SW480 (cell line): ENCODE measurements at regions not wholly inside any gene's neighbourhood (a gene's known extent, or its start where the extent isn't known, plus 50 kb on each side); places are given as distances from the start of the nearest gene placed in this dataset.

Experiments
- DNase-seq: peaks from one replicate; pipeline ENCODE4 v3.0.0-alpha.2; 2016; ENCODE audit warnings: low spot score

GRCh38 chr2:67709835-67710234 lies 312.7 kb downstream of the ETAA1 start:
- DNase-seq = no peak

- no peak for DNase-seq
Measured at GRCh38 chr2:67712484-67712883, 315.4 kb downstream of the ETAA1 start.

DNA sequence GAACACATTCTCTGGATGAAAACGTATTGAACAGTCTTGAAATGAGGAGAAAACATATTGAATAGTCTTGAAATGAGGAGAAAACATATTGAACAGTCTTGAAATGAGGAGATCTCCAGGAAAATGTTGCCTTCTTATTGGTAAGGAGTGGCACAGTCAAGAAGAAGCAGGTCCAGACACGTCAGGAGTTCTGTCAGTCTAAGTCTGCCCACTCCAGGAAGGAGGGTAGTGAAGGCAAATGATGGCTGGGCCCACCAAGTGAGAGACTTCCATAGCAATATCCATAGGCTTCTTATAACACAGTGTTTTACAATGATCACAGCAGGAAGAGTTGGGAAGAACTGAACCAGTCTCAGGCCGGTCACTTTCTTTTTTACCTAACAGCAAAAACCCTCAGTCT lies 316.2 kb downstream of the ETAA1 start:
- no peak for DNase-seq

DNA sequence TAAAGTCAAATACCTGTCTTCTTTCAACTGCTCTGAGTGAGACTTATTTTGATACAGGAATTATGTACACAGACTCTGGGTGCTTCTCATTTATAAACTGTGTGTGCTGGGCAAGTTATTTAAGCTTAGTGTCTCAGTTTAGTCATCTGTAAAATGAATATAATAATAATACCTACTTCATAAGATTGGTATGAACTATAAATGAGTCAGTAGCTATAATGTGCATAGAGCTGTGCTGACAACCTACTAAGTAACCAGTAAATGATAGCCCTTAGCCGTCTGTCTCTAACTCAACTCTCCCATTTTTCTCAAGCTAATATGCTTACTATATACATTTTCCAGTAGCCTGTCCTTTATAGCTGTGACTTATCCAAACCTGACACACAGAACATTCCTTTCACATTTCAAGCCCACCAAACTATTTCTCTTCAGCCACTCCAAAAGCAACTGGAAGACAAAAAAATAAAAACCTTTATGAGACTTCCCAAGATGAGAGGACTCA lies 319.8 kb downstream of the ETAA1 start:
- DNase-seq = no peak

DNA sequence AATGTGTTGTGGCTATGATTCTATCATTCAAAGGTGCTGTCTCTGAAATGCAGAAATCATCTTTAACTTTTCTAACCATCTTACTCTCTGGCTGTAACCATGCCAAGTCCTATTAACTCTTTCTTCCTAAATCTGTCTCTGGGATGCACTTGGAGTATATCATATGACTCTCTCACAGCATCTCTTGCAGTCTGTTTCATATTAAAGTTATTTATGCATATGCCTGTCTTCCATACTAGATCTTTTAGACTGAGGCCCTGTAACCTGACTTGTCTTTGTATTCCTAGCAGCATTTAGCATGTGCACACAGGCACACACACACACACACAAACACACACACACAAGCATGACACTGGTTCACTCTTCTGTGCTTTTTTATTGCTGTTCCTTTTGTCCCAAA lies 320.6 kb downstream of the ETAA1 start:
- DNase-seq = no peak

DNA sequence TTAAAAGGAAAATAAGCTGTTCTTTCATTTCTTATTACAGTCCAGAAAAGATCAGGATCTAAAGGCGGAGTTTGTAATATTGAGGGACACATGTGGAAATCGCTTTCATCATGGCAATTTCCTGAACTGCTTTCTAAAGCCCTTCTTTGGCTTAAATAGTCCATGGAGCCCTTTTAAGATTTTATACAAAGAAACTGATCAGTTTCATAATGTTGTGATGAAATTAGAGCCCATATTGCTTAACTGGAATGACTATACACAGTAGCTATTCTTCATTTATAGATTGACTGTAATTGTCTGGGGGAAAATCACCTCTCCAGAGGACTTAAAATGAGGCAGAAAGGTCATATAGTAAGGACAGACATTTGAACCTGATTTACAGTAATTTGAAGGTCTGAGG lies 322.2 kb downstream of the ETAA1 start:
- no peak for DNase-seq

DNA sequence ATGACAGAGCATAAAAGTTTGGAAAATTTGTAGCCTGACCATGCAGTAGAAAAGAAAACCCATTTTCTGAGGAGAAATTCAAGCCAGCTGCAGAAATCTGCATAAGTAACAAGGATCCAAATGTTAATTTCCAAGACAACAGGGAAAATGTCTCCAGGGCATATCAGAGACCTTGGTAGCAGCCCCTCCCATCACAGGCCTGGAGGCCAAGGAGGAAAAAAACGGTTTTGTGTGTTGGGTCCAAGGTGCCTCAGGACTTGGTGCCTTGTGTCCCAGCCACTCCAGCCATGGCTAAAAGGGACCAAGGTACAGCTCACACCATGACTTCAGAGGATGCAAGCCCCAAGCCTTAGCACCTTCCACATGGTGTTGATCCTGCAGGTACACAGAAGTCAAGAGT lies 324.4 kb downstream of the ETAA1 start:
- DNase-seq = no peak

- no peak for DNase-seq
Measured at GRCh38 chr2:67724261-67724660, 327.1 kb downstream of the ETAA1 start.

- no peak for DNase-seq
Measured at GRCh38 chr2:67725731-67726130, 328.6 kb downstream of the ETAA1 start.

- no peak for DNase-seq
Measured at GRCh38 chr2:67726416-67726815, 329.3 kb downstream of the ETAA1 start.

DNA sequence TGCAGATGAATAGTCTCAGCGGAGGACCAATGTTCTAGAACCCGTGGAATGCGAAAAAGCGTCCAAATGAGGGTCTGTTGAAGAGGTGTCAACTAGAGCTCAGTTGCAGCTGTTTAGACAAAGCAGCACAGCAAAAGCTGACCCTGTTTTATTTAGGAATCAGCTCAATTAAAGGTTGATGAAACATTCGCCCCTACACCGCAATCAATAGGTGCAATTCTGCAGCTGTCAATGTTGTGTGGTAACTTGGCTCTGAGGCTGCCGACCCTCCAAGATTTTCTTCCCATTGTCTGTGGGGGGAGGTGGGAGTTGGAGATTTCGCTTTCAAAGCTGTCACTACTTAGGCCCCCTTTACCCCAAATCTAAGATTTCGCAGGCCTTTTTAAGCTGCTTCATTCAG lies 330.0 kb downstream of the ETAA1 start:
- DNase-seq = no peak

GRCh38 chr2:67727623-67728022 lies 330.5 kb downstream of the ETAA1 start:
- DNase-seq = no peak

GRCh38 chr2:67729474-67729873 lies 332.3 kb downstream of the ETAA1 start:
- no peak for DNase-seq

- peak; percentile 31 for DNase-seq
Measured at GRCh38 chr2:67733517-67733916, 329.3 kb downstream of the C1D start.

DNA sequence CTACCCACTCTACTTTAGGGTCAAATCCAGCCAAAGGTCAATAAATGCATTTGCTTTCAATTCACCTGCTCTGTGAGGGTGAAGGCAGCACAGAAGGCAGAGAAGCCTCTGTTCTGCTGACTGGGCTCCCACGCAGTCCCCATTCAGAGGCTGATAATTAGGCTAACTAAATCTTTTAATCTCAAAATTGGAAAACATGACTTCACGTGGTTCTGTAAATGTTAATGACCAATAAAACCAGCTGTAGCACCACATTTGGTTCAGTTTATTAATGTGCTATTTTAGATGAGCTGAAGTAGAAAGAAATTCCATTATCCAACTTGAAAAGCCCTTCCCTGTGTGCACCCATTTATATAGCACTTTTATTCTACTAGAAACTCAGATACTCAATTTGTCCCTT lies 310.6 kb downstream of the C1D start:
- no peak for DNase-seq

- no peak for DNase-seq
Measured at GRCh38 chr2:67752969-67753368, 309.8 kb downstream of the C1D start.

DNA sequence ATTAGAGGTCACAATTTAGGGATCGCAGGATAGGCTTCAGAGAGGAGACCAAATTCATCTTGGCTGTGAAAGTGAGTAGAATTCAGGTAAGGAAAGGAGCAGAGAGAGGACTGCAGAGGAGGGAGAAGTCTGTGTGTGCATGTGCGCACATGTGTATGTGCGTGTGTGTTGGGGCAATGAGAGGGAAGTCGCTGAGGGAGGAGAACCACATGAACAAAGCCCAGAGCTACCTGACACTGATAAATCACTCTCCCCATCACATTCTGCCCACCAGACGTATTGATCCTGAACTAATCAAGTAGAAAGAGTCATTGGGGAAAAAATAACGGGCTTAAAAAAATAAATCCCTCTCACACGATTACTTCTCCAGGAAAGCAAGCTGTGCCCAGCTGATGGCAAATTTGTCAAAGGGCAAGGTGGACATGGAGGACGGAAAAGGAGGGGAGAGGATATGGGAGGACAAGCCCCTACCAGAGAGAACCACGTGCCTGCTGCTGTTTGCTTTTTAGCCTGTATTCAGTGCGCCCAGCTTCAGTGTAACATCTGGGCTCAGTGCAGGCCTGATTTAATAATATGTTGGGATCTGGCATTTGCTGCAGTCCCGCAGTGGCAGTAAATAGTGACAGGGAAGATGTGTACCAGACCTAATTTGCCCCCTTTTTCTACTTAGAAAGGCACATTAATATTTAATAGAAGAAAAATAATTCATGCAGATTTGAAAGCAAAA lies 307.5 kb downstream of the C1D start:
- DNase-seq = no peak

DNA sequence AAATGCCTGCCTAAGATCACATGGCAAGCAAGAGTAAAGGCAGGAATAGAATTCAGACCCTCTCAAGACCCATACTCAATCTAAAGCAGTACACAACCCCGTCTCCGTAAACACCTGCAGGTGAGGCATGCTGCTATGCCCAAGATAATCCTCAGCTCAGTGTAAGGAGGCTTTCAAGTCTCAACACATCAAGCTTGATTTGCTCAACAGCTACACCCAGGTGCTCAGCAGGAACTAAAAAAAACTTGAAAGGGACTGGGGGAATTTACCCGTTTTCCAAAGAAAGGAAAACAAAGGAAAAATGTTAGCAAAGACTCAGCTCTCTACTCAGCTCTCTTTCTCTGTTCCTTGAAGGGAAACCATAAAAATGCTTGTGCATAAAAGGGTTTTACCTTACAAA lies 301.8 kb downstream of the C1D start:
- DNase-seq = no peak

DNA sequence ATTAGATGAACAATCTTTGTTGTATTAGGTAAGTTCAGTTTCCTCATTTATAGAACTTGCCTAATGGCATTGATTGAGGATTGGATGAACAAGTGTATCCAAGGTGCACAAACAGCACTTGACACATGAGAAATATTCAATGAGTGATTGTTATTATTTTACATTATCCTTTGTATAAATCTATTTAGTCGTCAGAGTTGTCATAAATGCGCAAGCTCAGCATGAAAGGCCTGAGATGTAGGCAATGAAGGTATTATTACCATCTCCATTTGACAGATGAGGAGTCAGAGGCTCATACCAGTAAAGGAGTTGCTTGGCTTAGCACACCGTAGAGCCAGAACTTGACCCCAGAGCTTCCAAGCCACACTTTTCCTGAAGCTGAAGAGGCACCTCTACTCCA lies 291.4 kb downstream of the C1D start:
- DNase-seq = no peak

GRCh38 chr2:67772216-67773170 lies 290.3 kb downstream of the C1D start:
- no peak for DNase-seq

DNA sequence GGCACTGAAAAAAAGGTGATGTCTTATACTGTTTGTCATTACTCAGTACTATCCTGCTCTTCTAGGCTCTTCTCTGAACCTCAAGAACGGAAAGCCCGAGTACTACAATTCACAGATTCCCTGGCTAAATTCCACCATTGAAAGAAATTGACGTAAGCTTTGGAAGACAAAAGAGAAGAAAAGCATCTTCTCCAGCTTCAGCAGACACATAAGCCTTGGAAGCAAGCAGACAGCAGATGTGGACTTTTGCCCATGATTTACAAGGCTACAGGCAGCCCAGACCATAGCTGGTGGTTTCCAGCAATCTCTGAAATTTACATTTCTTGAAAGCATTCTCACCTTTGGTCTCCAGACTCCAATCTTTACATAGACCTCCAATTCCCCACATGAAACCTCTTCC lies 289.0 kb downstream of the C1D start:
- no peak for DNase-seq

- DNase-seq = no peak
Measured at GRCh38 chr2:67776276-67776675, 286.5 kb downstream of the C1D start.

DNA sequence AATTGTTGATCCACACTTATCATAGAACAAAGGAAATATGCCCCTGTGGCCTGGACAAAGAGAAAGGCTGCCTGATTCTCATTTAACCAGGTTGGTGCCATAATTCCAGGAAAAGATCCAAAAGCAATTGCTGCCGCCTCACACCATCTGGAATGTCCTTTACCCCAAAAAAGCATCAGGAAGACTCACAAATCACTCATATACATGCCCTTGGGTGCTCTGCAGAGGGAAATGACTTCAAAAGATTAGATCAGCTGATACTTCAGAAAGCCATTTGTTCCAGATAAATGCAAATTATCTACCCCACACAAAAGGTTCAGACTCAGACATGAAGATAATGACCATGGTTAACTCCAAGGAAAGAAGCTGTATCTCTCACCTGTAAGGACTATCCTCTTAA lies 285.8 kb downstream of the C1D start:
- DNase-seq = no peak
